ENCODE measurements at regions not wholly inside any gene's neighbourhood (a gene's known extent, or its start where the extent isn't known, plus 50 kb on each side); places are given as distances from the start of the nearest gene placed in this dataset.

DNA sequence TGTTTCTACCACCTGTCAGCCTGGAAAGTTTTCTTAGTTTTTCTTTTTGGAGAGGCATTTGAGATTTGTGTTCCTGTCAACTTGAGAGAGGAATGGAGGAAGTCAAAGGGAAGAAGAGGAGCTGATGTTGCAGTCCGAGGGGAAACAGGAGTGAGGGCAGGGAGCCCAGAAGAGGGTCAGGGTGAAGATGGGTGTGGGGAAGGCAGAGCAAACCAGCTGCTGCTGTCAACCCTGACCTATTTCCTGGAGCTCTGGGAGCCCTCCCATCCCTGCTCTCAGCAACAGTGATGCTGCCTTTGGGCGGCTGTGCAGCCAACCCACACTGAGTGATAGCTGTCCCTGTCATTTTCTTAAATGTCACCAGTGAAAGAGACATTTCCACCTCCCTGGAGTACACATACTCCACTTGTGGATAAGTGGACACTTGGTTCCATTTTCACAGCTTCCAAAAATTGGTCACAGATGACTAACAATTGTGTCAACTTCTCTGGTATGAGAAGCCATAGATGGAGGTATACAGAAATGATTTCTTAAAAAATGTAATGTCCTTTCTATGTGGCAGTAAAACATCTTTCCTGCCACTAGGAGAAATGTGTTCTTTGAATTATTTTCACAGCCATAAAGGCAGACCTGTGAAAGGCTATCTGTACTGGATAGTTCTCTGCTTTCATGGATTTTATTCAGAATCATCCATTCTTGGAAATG, 556.3 kb upstream of the TBL1XR1 start:
- WGBS (ENCODE audit: low lambda C conversion rate): 0% methylated on average over 2 of the region's 2 CpGs
- Histone ChIP-seq H3K9me3 (ENCODE audit: low read length) (no peaks in the 10 kb centered on the region), H4K20me1 (ENCODE audit: insufficient read depth, low read length) (no peaks in the 10 kb centered on the region), H3K79me2 (ENCODE audit: insufficient read depth, low read length) (no peaks in the 10 kb centered on the region), H3K9ac (ENCODE audit: insufficient read depth, low read depth, low read length) (no peak overlapping the region), H3K4me1 (ENCODE audit: insufficient read depth, low read length) (no peaks in the 10 kb centered on the region), H3K36me3 (replicated peaks in 1 of 2; ENCODE audit: control insufficient read depth in 1 of 2, insufficient read depth in 2 of 2, low read length in 2 of 2) (no peaks in the 10 kb centered on the region), H3K4me2 (ENCODE audit: low read depth, low read length) (no peak overlapping the region), H2AFZ (ENCODE audit: low read length) (no peak overlapping the region), H3K27ac (ENCODE audit: extremely low read length, insufficient read depth, low read length) (no peak overlapping the region), H3K4me3 (replicated peaks in 1 of 3; ENCODE audit: insufficient read depth in 1 of 3, low read depth in 2 of 3, low read length in 3 of 3) (no peak overlapping the region), H3K27me3 (ENCODE audit: control insufficient read depth in 1 of 2, insufficient read depth in 2 of 2, low read length in 2 of 2) (no peaks in the 10 kb centered on the region)
- FAIRE-seq (no peak), ATAC-seq (no peak), DNase-seq (ENCODE audit: low spot score) (no peak)
- BruUV-seq (replicated peaks): no TSS peak
- CTCF ChIA-PET (ENCODE audit: low intra/inter-chr PET ratio, low total read pairs): no interaction called here
- TF ChIP-seq POGZ (CRISPR knock-in tag; IDR thresholded peaks at IDR 0.05) (no peak), SP5 (CRISPR knock-in tag; IDR thresholded peaks at IDR 0.05; ENCODE audit: borderline replicate concordance, low read depth) (no peak), ZNF577 (CRISPR knock-in tag; IDR thresholded peaks at IDR 0.05; ENCODE audit: borderline replicate concordance, low read depth) (no peak), MYNN (CRISPR knock-in tag; IDR thresholded peaks at IDR 0.05; ENCODE audit: low read depth) (no peak)
- TF ChIP-seq, protein P1, sequence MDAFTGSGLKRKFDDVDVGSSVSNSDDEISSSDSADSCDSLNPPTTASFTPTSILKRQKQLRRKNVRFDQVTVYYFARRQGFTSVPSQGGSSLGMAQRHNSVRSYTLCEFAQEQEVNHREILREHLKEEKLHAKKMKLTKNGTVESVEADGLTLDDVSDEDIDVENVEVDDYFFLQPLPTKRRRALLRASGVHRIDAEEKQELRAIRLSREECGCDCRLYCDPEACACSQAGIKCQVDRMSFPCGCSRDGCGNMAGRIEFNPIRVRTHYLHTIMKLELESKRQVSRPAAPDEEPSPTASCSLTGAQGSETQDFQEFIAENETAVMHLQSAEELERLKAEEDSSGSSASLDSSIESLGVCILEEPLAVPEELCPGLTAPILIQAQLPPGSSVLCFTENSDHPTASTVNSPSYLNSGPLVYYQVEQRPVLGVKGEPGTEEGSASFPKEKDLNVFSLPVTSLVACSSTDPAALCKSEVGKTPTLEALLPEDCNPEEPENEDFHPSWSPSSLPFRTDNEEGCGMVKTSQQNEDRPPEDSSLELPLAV (CRISPR knock-in tag; conservative IDR thresholded peaks at IDR 0.05; ENCODE audit: low read depth): no peak
- POLR2A ChIA-PET: no interaction called here
- intact Hi-C loops (cut with micrococcal nuclease; ENCODE audit: unreplicated experiment) (no loop called here), in situ Hi-C loops (cut with HindIII; ENCODE audit: extremely low pct_ligation_motif_present, low pct_unique_long_range_greater_than_20kb) (no loop called here)

DNA sequence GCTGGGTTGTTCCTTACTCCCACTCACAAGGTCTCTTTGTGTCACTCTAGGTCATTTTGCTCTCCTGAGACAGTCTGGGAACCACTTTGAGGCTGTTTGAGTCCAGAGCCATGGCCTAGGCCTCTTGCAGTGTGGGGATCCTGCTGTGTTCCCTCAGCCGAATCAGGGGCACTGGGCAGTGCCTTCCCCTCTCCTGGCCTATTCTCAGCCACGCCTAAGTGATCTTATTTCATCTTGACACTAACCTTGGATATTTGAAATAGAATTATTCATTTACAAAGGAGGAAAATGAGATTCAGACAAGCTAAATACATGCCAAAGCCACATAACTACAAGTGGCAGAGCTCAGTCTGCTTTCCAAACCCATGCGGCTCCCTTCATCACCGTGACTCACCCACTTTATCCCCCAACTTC, 557.2 kb upstream of the TBL1XR1 start:
- H3K27ac ChIP-seq (ENCODE audit: extremely low read length, insufficient read depth, low read length): no peak overlapping the region
- 45% methylated on average over 4 of the region's 4 CpGs for WGBS (ENCODE audit: low lambda C conversion rate)
- H3K9ac ChIP-seq (ENCODE audit: insufficient read depth, low read depth, low read length): no peak overlapping the region
- H3K79me2 ChIP-seq (ENCODE audit: insufficient read depth, low read length): no peaks in the 10 kb centered on the region
- no peaks in the 10 kb centered on the region for H3K4me1 ChIP-seq (ENCODE audit: insufficient read depth, low read length)
- DNase-seq (ENCODE audit: low spot score): no peak
- no peak overlapping the region for H2AFZ ChIP-seq (ENCODE audit: low read length)
- ATAC-seq: no peak
- H4K20me1 ChIP-seq (ENCODE audit: insufficient read depth, low read length): no peaks in the 10 kb centered on the region
- no peaks in the 10 kb centered on the region for H3K9me3 ChIP-seq (ENCODE audit: low read length)
- H3K36me3 ChIP-seq (replicated peaks in 1 of 2; ENCODE audit: control insufficient read depth in 1 of 2, insufficient read depth in 2 of 2, low read length in 2 of 2): no peaks in the 10 kb centered on the region
- BruUV-seq (replicated peaks): no TSS peak
- intact Hi-C loops (cut with micrococcal nuclease; ENCODE audit: unreplicated experiment) (no loop called here), in situ Hi-C loops (cut with HindIII; ENCODE audit: extremely low pct_ligation_motif_present, low pct_unique_long_range_greater_than_20kb) (no loop called here)
- no peak for FAIRE-seq
- no peak overlapping the region for H3K4me3 ChIP-seq (replicated peaks in 1 of 3; ENCODE audit: insufficient read depth in 1 of 3, low read depth in 2 of 3, low read length in 3 of 3)
- CTCF ChIA-PET (ENCODE audit: low intra/inter-chr PET ratio, low total read pairs): no interaction called here
- H3K27me3 ChIP-seq (ENCODE audit: control insufficient read depth in 1 of 2, insufficient read depth in 2 of 2, low read length in 2 of 2): no peaks in the 10 kb centered on the region
- no peak overlapping the region for H3K4me2 ChIP-seq (ENCODE audit: low read depth, low read length)
- POLR2A ChIA-PET: no interaction called here
- no peak for TF ChIP-seq NCOR1 (IDR thresholded peaks at IDR 0.05; ENCODE audit: borderline replicate concordance, low read length)
- TF ChIP-seq, protein P2, sequence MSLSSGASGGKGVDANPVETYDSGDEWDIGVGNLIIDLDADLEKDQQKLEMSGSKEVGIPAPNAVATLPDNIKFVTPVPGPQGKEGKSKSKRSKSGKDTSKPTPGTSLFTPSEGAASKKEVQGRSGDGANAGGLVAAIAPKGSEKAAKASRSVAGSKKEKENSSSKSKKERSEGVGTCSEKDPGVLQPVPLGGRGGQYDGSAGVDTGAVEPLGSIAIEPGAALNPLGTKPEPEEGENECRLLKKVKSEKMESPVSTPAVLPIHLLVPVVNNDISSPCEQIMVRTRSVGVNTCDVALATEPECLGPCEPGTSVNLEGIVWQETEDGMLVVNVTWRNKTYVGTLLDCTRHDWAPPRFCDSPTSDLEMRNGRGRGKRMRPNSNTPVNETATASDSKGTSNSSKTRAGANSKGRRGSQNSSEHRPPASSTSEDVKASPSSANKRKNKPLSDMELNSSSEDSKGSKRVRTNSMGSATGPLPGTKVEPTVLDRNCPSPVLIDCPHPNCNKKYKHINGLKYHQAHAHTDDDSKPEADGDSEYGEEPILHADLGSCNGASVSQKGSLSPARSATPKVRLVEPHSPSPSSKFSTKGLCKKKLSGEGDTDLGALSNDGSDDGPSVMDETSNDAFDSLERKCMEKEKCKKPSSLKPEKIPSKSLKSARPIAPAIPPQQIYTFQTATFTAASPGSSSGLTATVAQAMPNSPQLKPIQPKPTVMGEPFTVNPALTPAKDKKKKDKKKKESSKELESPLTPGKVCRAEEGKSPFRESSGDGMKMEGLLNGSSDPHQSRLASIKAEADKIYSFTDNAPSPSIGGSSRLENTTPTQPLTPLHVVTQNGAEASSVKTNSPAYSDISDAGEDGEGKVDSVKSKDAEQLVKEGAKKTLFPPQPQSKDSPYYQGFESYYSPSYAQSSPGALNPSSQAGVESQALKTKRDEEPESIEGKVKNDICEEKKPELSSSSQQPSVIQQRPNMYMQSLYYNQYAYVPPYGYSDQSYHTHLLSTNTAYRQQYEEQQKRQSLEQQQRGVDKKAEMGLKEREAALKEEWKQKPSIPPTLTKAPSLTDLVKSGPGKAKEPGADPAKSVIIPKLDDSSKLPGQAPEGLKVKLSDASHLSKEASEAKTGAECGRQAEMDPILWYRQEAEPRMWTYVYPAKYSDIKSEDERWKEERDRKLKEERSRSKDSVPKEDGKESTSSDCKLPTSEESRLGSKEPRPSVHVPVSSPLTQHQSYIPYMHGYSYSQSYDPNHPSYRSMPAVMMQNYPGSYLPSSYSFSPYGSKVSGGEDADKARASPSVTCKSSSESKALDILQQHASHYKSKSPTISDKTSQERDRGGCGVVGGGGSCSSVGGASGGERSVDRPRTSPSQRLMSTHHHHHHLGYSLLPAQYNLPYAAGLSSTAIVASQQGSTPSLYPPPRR (CRISPR knock-in tag; IDR thresholded peaks at IDR 0.05; ENCODE audit: borderline replicate concordance): no peak
- TF ChIP-seq, protein P3, sequence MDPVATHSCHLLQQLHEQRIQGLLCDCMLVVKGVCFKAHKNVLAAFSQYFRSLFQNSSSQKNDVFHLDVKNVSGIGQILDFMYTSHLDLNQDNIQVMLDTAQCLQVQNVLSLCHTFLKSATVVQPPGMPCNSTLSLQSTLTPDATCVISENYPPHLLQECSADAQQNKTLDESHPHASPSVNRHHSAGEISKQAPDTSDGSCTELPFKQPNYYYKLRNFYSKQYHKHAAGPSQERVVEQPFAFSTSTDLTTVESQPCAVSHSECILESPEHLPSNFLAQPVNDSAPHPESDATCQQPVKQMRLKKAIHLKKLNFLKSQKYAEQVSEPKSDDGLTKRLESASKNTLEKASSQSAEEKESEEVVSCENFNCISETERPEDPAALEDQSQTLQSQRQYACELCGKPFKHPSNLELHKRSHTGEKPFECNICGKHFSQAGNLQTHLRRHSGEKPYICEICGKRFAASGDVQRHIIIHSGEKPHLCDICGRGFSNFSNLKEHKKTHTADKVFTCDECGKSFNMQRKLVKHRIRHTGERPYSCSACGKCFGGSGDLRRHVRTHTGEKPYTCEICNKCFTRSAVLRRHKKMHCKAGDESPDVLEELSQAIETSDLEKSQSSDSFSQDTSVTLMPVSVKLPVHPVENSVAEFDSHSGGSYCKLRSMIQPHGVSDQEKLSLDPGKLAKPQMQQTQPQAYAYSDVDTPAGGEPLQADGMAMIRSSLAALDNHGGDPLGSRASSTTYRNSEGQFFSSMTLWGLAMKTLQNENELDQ (CRISPR knock-in tag; IDR thresholded peaks at IDR 0.05; ENCODE audit: borderline replicate concordance): no peak
